BLaER1 (cell line): ENCODE measurements at regions not wholly inside any gene's neighbourhood (a gene's known extent, or its start where the extent isn't known, plus 50 kb on each side); places are given as distances from the start of the nearest gene placed in this dataset.

Source experiments
- H3K27ac ChIP-seq: shearing (Covaris generic); formaldehyde crosslinking; 2 replicates; pipeline ENCODE4 v1.8.1; 2022
- H3K27me3 ChIP-seq: shearing (Covaris generic); formaldehyde crosslinking; 2 replicates; pipeline ENCODE4 v1.8.1; 2022
- H3K36me3 ChIP-seq: shearing (Covaris generic); formaldehyde crosslinking; 2 replicates; pipeline ENCODE4 v1.8.1; 2022
- H3K4me1 ChIP-seq: shearing (Covaris generic); formaldehyde crosslinking; 2 replicates; pipeline ENCODE4 v1.8.1; 2022
- H3K4me2 ChIP-seq: shearing (Covaris generic); formaldehyde crosslinking; 2 replicates; pipeline ENCODE4 v1.8.1; 2022
- H3K4me3 ChIP-seq: shearing (Covaris generic); formaldehyde crosslinking; 2 replicates; pipeline ENCODE4 v1.8.1; 2022
- H3K9ac ChIP-seq: shearing (Covaris generic); formaldehyde crosslinking; 2 replicates; pipeline ENCODE4 v1.8.1; 2022
- H3K9me3 ChIP-seq: shearing (Covaris generic); formaldehyde crosslinking; 2 replicates; pipeline ENCODE4 v1.8.1; 2022
- H4K20me1 ChIP-seq: shearing (Covaris generic); formaldehyde crosslinking; 2 replicates; pipeline ENCODE4 v1.8.1; 2022
- Cebpa-rat ChIP-seq: shearing (Covaris generic); IDR thresholded peaks from 2 replicates; pipeline ENCODE4 v1.8.1; 2022

- Histone ChIP-seq H3K4me1 (no peaks in the 10 kb centered on the region), H3K36me3 (no peaks in the 10 kb centered on the region), H4K20me1 (no peaks in the 10 kb centered on the region), H3K27ac (no peak overlapping the region), H3K4me3 (no peak overlapping the region), H3K4me2 (no peak overlapping the region), H3K9me3 (no peaks in the 10 kb centered on the region), H3K27me3 (no peaks in the 10 kb centered on the region), H3K9ac (no peak overlapping the region)
- TF ChIP-seq Cebpa-rat, result no peak
Measured at GRCh38 chr4:138692411-138692810, 323.2 kb upstream of the NOCT start.

GRCh38 chr4:138689593-138689992 lies 326.0 kb upstream of the NOCT start:
- H3K4me2 ChIP-seq, result no peak overlapping the region
- H3K9ac ChIP-seq, result no peak overlapping the region
- no peaks in the 10 kb centered on the region for H3K36me3 ChIP-seq
- no peak overlapping the region for H3K4me3 ChIP-seq
- H3K27ac ChIP-seq, result no peak overlapping the region
- no peaks in the 10 kb centered on the region for H4K20me1 ChIP-seq
- H3K27me3 ChIP-seq, result no peaks in the 10 kb centered on the region
- H3K4me1 ChIP-seq, result no peaks in the 10 kb centered on the region
- no peak for TF ChIP-seq Cebpa-rat
- no peaks in the 10 kb centered on the region for H3K9me3 ChIP-seq

- Histone ChIP-seq H3K27me3 (no peaks in the 10 kb centered on the region), H4K20me1 (no peaks in the 10 kb centered on the region), H3K4me1 (no peaks in the 10 kb centered on the region), H3K9me3 (no peaks in the 10 kb centered on the region), H3K27ac (no peak overlapping the region), H3K4me3 (no peak overlapping the region), H3K4me2 (no peak overlapping the region), H3K9ac (no peak overlapping the region), H3K36me3 (no peaks in the 10 kb centered on the region)
- no peak for TF ChIP-seq Cebpa-rat
Measured at GRCh38 chr4:138689187-138689586, 326.4 kb upstream of the NOCT start.

GRCh38 chr4:138688408-138689085 lies 327.0 kb upstream of the NOCT start:
- no peak for TF ChIP-seq Cebpa-rat
- Histone ChIP-seq H3K4me2 (no peak overlapping the region), H3K4me1 (no peaks in the 10 kb centered on the region)

GRCh38 chr4:138686106-138686835 lies 329.3 kb upstream of the NOCT start:
- Histone ChIP-seq H3K27ac (no peak overlapping the region), H3K36me3 (no peaks in the 10 kb centered on the region), H4K20me1 (no peaks in the 10 kb centered on the region), H3K9ac (no peak overlapping the region), H3K27me3 (no peaks in the 10 kb centered on the region), H3K9me3 (no peaks in the 10 kb centered on the region), H3K4me2 (no peak overlapping the region), H3K4me3 (no peak overlapping the region), H3K4me1 (no peaks in the 10 kb centered on the region)
- TF ChIP-seq Cebpa-rat, result no peak

More at GRCh38 chr4:138688408-138689085, 327.0 kb upstream of the NOCT start:
- Histone ChIP-seq H3K4me3 (no peak overlapping the region), H3K9ac (no peak overlapping the region), H3K36me3 (no peaks in the 10 kb centered on the region), H3K9me3 (no peaks in the 10 kb centered on the region), H3K27ac (no peak overlapping the region), H3K27me3 (no peaks in the 10 kb centered on the region), H4K20me1 (no peaks in the 10 kb centered on the region)

- Histone ChIP-seq H3K36me3 (no peaks in the 10 kb centered on the region), H3K4me2 (no peak overlapping the region), H4K20me1 (no peaks in the 10 kb centered on the region), H3K4me1 (no peaks in the 10 kb centered on the region), H3K4me3 (no peak overlapping the region), H3K9ac (no peak overlapping the region), H3K27ac (no peak overlapping the region), H3K27me3 (no peaks in the 10 kb centered on the region), H3K9me3 (no peaks in the 10 kb centered on the region)
- no peak for TF ChIP-seq Cebpa-rat
Measured at GRCh38 chr4:138685316-138685715, 330.3 kb upstream of the NOCT start.

- no peak for TF ChIP-seq Cebpa-rat
- Histone ChIP-seq H3K9me3 (no peaks in the 10 kb centered on the region), H3K4me3 (no peak overlapping the region), H3K4me2 (no peak overlapping the region), H3K4me1 (peaks cover 17% of the 10 kb centered on the region), H4K20me1 (no peaks in the 10 kb centered on the region), H3K9ac (no peak overlapping the region), H3K36me3 (no peaks in the 10 kb centered on the region), H3K27me3 (no peaks in the 10 kb centered on the region), H3K27ac (no peak overlapping the region)
Measured at GRCh38 chr4:138680989-138681604, 334.5 kb upstream of the NOCT start.

GRCh38 chr4:138680256-138680655 lies 335.3 kb upstream of the NOCT start:
- no peaks in the 10 kb centered on the region for H3K9me3 ChIP-seq
- no peak for TF ChIP-seq Cebpa-rat
- no peaks in the 10 kb centered on the region for H3K27me3 ChIP-seq
- no peaks in the 10 kb centered on the region for H4K20me1 ChIP-seq
- H3K4me1 ChIP-seq, result peaks cover 17% of the 10 kb centered on the region
- no peak overlapping the region for H3K4me3 ChIP-seq
- H3K27ac ChIP-seq, result no peak overlapping the region
- H3K4me2 ChIP-seq, result no peak overlapping the region
- H3K36me3 ChIP-seq, result no peaks in the 10 kb centered on the region
- H3K9ac ChIP-seq, result no peak overlapping the region

GRCh38 chr4:138678985-138679746 lies 336.4 kb upstream of the NOCT start:
- Histone ChIP-seq H3K9ac (no peak overlapping the region), H3K4me3 (no peak overlapping the region), H3K36me3 (no peaks in the 10 kb centered on the region), H3K4me2 (no peak overlapping the region), H3K4me1 (peaks cover 20% of the 10 kb centered on the region), H3K27me3 (no peaks in the 10 kb centered on the region), H3K9me3 (no peaks in the 10 kb centered on the region), H3K27ac (no peak overlapping the region), H4K20me1 (no peaks in the 10 kb centered on the region)
- TF ChIP-seq Cebpa-rat, result no peak

- TF ChIP-seq Cebpa-rat, result no peak
- H3K27me3 ChIP-seq, result no peaks in the 10 kb centered on the region
- H3K4me2 ChIP-seq, result peak overlapping the region; percentile 38
Measured at GRCh38 chr4:138677748-138678147, 337.8 kb upstream of the NOCT start.

More at GRCh38 chr4:138677748-138678147, 337.8 kb upstream of the NOCT start:
- Histone ChIP-seq H4K20me1 (no peaks in the 10 kb centered on the region), H3K36me3 (no peaks in the 10 kb centered on the region), H3K9me3 (no peaks in the 10 kb centered on the region), H3K4me3 (no peak overlapping the region), H3K27ac (no peak overlapping the region), H3K4me1 (peaks cover 30% of the 10 kb centered on the region), H3K9ac (no peak overlapping the region)
